ENCODE measurements at regions not wholly inside any gene's neighbourhood (a gene's known extent, or its start where the extent isn't known, plus 50 kb on each side); places are given as distances from the start of the nearest gene placed in this dataset.

GRCh38 chrX:39771089-39771488, 326.7 kb downstream of the BCOR start:
- DNase-seq (ENCODE audit: low read depth, low spot score): no peak
- H3K4me3 ChIP-seq (ENCODE audit: low read depth, low read length): no peak overlapping the region
- POLR2A ChIA-PET: no interaction called here
- no peak for TF ChIP-seq CTCF (IDR thresholded peaks at IDR 0.05; ENCODE audit: insufficient read depth, low read length, missing control alignments)
- CTCF ChIA-PET: no interaction called here

GRCh38 chrX:39772057-39772832, 325.5 kb downstream of the BCOR start:
- CTCF ChIA-PET: no interaction called here

GRCh38 chrX:39773150-39773549, 324.6 kb downstream of the BCOR start:
- H3K4me3 ChIP-seq (ENCODE audit: low read depth, low read length): no peak overlapping the region
- no peak for TF ChIP-seq CTCF (IDR thresholded peaks at IDR 0.05; ENCODE audit: insufficient read depth, low read length, missing control alignments)
- CTCF ChIA-PET: no interaction called here
- POLR2A ChIA-PET: no interaction called here
- DNase-seq (ENCODE audit: low read depth, low spot score): no peak

More at GRCh38 chrX:39772057-39772832, 325.5 kb downstream of the BCOR start:
- TF ChIP-seq CTCF (IDR thresholded peaks at IDR 0.05; ENCODE audit: insufficient read depth, low read length, missing control alignments): no peak
- no peak overlapping the region for H3K4me3 ChIP-seq (ENCODE audit: low read depth, low read length)
- POLR2A ChIA-PET: no interaction called here
- DNase-seq (ENCODE audit: low read depth, low spot score): no peak

- POLR2A ChIA-PET: no interaction called here
- H3K4me3 ChIP-seq (ENCODE audit: low read depth, low read length): no peak overlapping the region
- CTCF ChIA-PET: no interaction called here
- no peak for DNase-seq (ENCODE audit: low read depth, low spot score)
- no peak for TF ChIP-seq CTCF (IDR thresholded peaks at IDR 0.05; ENCODE audit: insufficient read depth, low read length, missing control alignments)
Observed at GRCh38 chrX:39773923-39774773, 323.6 kb downstream of the BCOR start.

GRCh38 chrX:39774774-39775328, 322.9 kb downstream of the BCOR start:
- ChIA-PET CTCF (no interaction called here), POLR2A (no interaction called here)
- DNase-seq (ENCODE audit: low read depth, low spot score): no peak
- no peak overlapping the region for H3K4me3 ChIP-seq (ENCODE audit: low read depth, low read length)
- TF ChIP-seq CTCF (IDR thresholded peaks at IDR 0.05; ENCODE audit: insufficient read depth, low read length, missing control alignments): no peak

- H3K4me3 ChIP-seq (ENCODE audit: low read depth, low read length): no peak overlapping the region
- POLR2A ChIA-PET: no interaction called here
- no peak for DNase-seq (ENCODE audit: low read depth, low spot score)
- CTCF ChIA-PET: no interaction called here
- no peak for TF ChIP-seq CTCF (IDR thresholded peaks at IDR 0.05; ENCODE audit: insufficient read depth, low read length, missing control alignments)
Observed at GRCh38 chrX:39777623-39778025, 320.1 kb downstream of the BCOR start.
